Suprapubic skin (tissue), 4 donors: ENCODE measurements at regions not wholly inside any gene's neighbourhood (a gene's known extent, or its start where the extent isn't known, plus 50 kb on each side); places are given as distances from the start of the nearest gene placed in this dataset.
"Not testable (repeated sequence)": the region's sequence is repeated elsewhere in the genome, so short reads cannot be mapped to it uniquely, and the experiment has no call there.

Experiments used
- DNase-seq, 2 donors: peaks; one replicate each; pipeline ENCODE4 v3.0.0-alpha.2; 2019; ENCODE audit warnings: low spot score in 2 of 2
- H3K27ac ChIP-seq: fragments of 200-600 bp; sonication (generic); one replicate; pipeline ENCODE4 v1.5.1; 2019
- H3K27me3 ChIP-seq: fragments of 200-600 bp; sonication (generic); one replicate; pipeline ENCODE4 v1.5.1; 2019
- H3K36me3 ChIP-seq: fragments of 200-600 bp; sonication (generic); one replicate; pipeline ENCODE4 v1.5.1; 2019
- H3K4me1 ChIP-seq: fragments of 200-600 bp; sonication (generic); one replicate; pipeline ENCODE4 v1.5.1; 2019
- H3K4me3 ChIP-seq: fragments of 200-600 bp; sonication (generic); one replicate; pipeline ENCODE4 v1.5.1; 2019; ENCODE audit warnings: mild to moderate bottlenecking
- H3K9me3 ChIP-seq: fragments of 200-600 bp; sonication (generic); one replicate; pipeline ENCODE4 v1.5.1; 2019
- CTCF ChIP-seq, 2 donors: fragments of 200-600 bp in 1 of 2; fragments of 450-650 bp in 1 of 2; sonication (generic) in 1 of 2; IDR thresholded peaks; one replicate each; pipeline ENCODE4 v1.5.1; 2016 to 2019; ENCODE audit warnings: antibody characterized with exemption in 2 of 2, mild to moderate bottlenecking in 1 of 2, moderate library complexity in 1 of 2
- EP300 ChIP-seq: sonication (generic); formaldehyde crosslinking; IDR thresholded peaks from one replicate; pipeline ENCODE4 v1.6.1; 2017; ENCODE audit warnings: antibody characterized with exemption
- POLR2A ChIP-seq, 2 donors: fragments of 450-650 bp; IDR thresholded peaks; one replicate each; pipeline ENCODE4 v1.6.1; 2017; ENCODE audit warnings: antibody characterized with exemption in 2 of 2, mild to moderate bottlenecking in 2 of 2, moderate library complexity in 2 of 2
- POLR2AphosphoS5 ChIP-seq, 3 donors: sonication (generic); formaldehyde crosslinking; IDR thresholded peaks; one replicate each; pipeline ENCODE4 v1.6.1; 2017; ENCODE audit warnings: antibody characterized with exemption in 3 of 3
- WGBS: methylation state at CpG from one replicate; pipeline ENCODE4 v1.1.5; 2018; 5-methylcytosine and 5-hydroxymethylcytosine counted together

- Histone ChIP-seq H3K27ac (no peak overlapping the region), H3K27me3 (no peaks in the 10 kb centered on the region), H3K9me3 (no peaks in the 10 kb centered on the region), H3K36me3 (no peaks in the 10 kb centered on the region), H3K4me1 (no peaks in the 10 kb centered on the region), H3K4me3 (no peak overlapping the region)
- no peak for TF ChIP-seq POLR2AphosphoS5 (IDR thresholded peaks at IDR 0.05)
- no peak for TF ChIP-seq CTCF (IDR thresholded peaks at IDR 0.05)
- TF ChIP-seq POLR2A (IDR thresholded peaks at IDR 0.05): no peak
- TF ChIP-seq EP300: no peak
- DNase-seq: no peak
- WGBS: 87% methylated on average over 2 of the region's 2 CpGs
Observed at GRCh38 chr6:56831334-56831733, 123.6 kb upstream of the BEND6 start.

DNA sequence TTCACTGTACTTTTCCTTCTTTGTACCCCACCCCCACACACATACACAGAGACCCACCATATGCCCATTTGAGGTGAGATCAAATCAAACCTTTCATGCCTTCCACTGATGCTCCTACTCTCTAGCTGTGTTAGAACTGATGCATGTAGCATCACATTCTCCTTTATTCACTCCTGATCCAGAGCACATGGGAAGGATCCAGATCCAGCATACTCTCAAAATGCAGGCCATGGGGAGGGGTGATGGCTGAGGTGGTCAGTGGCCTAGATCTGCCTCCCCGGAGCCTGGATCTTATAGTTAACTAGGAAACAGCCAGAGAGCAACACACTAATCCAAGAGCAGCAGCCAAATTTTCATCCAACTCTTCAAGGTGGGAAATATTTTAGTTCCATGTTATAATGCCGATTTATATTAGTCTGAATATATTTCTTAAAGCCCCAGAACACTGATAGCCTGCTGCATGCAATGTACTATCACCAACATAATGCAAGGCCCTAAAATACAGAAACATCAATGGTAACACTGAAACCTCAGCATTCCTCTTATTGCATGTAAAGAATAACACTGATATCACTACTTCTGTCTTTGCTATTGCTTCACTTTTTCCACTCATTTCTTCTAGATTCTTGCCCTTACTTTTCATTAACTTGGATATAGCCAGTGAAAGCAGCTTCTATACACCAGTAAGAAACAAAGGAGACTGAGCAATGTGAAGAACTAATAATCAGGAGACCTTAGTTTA is 126.8 kb upstream of the BEND6 start:
- H3K4me1 ChIP-seq: no peaks in the 10 kb centered on the region
- H3K27me3 ChIP-seq: no peaks in the 10 kb centered on the region
- 87% methylated on average over 2 of the region's 2 CpGs for WGBS
- no peak for TF ChIP-seq POLR2AphosphoS5 (IDR thresholded peaks at IDR 0.05)
- no peak for TF ChIP-seq POLR2A (IDR thresholded peaks at IDR 0.05)
- no peak for TF ChIP-seq EP300
- TF ChIP-seq CTCF (IDR thresholded peaks at IDR 0.05): no peak
- H3K36me3 ChIP-seq: no peaks in the 10 kb centered on the region
- H3K27ac ChIP-seq: no peak overlapping the region
- H3K4me3 ChIP-seq: no peak overlapping the region
- H3K9me3 ChIP-seq: no peaks in the 10 kb centered on the region
- no peak for DNase-seq

DNA sequence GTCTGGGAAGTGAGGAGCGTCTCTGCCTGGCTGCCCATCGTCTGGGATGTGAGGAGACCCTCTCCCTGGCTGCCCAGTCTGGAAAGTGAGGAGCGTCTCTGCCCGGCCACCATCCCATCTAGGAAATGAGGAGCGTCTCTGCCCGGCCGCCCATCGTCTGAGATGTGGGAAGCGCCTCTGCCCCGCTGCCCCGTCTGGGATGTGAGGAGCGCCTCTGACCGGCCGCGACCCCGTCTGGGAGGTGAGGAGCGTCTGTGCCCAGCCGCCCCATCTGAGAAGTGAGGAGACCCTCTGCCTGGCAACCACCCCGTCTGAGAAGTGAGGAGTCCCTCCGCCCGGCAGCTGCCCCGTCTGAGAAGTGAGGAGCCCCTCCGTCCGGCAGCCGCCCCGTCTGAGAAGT is 130.5 kb upstream of the BEND6 start:
- not testable (repeated sequence) for H3K4me3 ChIP-seq, H3K4me1 ChIP-seq, H3K36me3 ChIP-seq, H3K27ac ChIP-seq, H3K9me3 ChIP-seq, H3K27me3 ChIP-seq, DNase-seq
- WGBS: 100% methylated on average over 1 of the region's 26 CpGs

DNA sequence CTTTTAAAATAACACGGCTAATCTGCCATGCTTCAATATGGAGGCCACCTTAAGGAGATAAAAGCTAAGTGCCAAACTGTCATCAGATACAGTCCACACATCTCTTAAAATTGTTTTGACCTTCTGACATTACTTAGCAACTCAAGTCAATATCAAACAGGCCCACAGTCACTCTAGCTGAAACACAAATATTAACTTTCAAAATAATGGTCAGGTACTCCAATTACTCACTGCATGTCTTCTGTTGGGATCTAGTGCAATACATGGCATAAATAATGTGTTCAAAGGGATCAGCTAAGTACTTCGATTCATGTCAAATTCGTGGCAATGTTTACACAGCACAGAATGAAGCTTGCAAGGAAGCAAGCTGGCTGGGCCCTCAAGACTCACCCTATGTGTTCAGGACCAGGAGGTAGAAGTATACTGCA is 133.9 kb upstream of the BEND6 start:
- no peak for TF ChIP-seq POLR2A (IDR thresholded peaks at IDR 0.05)
- TF ChIP-seq POLR2AphosphoS5 (IDR thresholded peaks at IDR 0.05): no peak
- TF ChIP-seq EP300: no peak
- WGBS: 65% methylated on average over 3 of the region's 3 CpGs
- H3K4me1 ChIP-seq: no peaks in the 10 kb centered on the region
- no peaks in the 10 kb centered on the region for H3K36me3 ChIP-seq
- no peaks in the 10 kb centered on the region for H3K27me3 ChIP-seq
- no peak overlapping the region for H3K27ac ChIP-seq
- H3K9me3 ChIP-seq: no peaks in the 10 kb centered on the region
- DNase-seq: no peak
- H3K4me3 ChIP-seq: no peak overlapping the region

DNA sequence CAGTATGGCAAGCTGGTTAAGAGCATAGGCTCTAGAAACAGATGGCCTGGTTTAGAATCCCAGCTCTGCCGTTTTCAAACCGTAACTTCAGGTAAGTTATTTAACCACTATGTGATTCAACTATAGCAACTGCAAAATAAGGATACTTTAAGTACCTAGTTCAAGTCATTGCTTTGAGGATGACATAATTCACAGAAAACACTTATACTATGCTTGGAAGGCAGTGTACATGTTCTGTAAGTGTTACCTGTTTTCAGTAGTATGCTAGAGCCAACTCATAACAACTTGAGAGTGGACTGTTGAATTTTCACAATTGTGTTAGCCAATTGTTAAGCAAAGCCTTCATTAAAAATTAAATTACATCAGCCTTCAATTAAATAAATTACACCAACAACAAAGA is 134.8 kb upstream of the BEND6 start:
- WGBS: 79% methylated on average over 2 of the region's 2 CpGs
- Histone ChIP-seq H3K4me1 (no peaks in the 10 kb centered on the region), H3K27ac (no peak overlapping the region), H3K9me3 (no peaks in the 10 kb centered on the region), H3K36me3 (no peaks in the 10 kb centered on the region), H3K4me3 (no peak overlapping the region), H3K27me3 (no peaks in the 10 kb centered on the region)
- TF ChIP-seq POLR2A (IDR thresholded peaks at IDR 0.05) (no peak), EP300 (no peak), CTCF (IDR thresholded peaks at IDR 0.05) (no peak), POLR2AphosphoS5 (IDR thresholded peaks at IDR 0.05) (no peak)
- no peak for DNase-seq

- Histone ChIP-seq H3K27ac (no peak overlapping the region), H3K27me3 (no peaks in the 10 kb centered on the region), H3K36me3 (no peaks in the 10 kb centered on the region), H3K4me1 (no peaks in the 10 kb centered on the region), H3K9me3 (no peaks in the 10 kb centered on the region), H3K4me3 (no peak overlapping the region)
- no peak for DNase-seq
- 83% methylated on average over 1 of the region's 1 CpG for WGBS
- TF ChIP-seq POLR2A (IDR thresholded peaks at IDR 0.05) (no peak), CTCF (IDR thresholded peaks at IDR 0.05) (no peak), EP300 (no peak), POLR2AphosphoS5 (IDR thresholded peaks at IDR 0.05) (no peak)
Observed at GRCh38 chr6:56819604-56820003, 135.3 kb upstream of the BEND6 start.
